SK-N-SH (cell line): ENCODE measurements at regions not wholly inside any gene's neighbourhood (a gene's known extent, or its start where the extent isn't known, plus 50 kb on each side); places are given as distances from the start of the nearest gene placed in this dataset.
"Not testable (repeated sequence)": the region's sequence is repeated elsewhere in the genome, so short reads cannot be mapped to it uniquely, and the experiment has no call there.

Source experiments
- CTCF ChIP-seq: fragments of 200-600 bp; sonication (generic); IDR thresholded peaks from 2 replicates; pipeline ENCODE4 v1.6.1; 2017; ENCODE audit warnings: antibody characterized with exemption, mild to moderate bottlenecking, moderate library complexity
- EP300 ChIP-seq, 2 experiments: IDR thresholded peaks; 2 replicates each; pipeline versions ENCODE4 v1.4.0 to v1.6.1; 2012; ENCODE audit warnings: borderline replicate concordance in 1 of 2, low read depth in 1 of 2, low read length in 1 of 2
- FOXM1 ChIP-seq: IDR thresholded peaks from 2 replicates; pipeline ENCODE4 v1.4.0; 2012; ENCODE audit warnings: low read depth, mild to moderate bottlenecking
- MXI1 ChIP-seq: IDR thresholded peaks from 2 replicates; pipeline ENCODE4 v1.6.1; 2012; ENCODE audit warnings: mild to moderate bottlenecking, low read depth, low read length, improper control_type of control experiment
- NFIC ChIP-seq: IDR thresholded peaks from 2 replicates; pipeline ENCODE4 v1.4.0; 2012; ENCODE audit warnings: borderline replicate concordance
- POLR2AphosphoS5 ChIP-seq: IDR thresholded peaks from 2 replicates; pipeline ENCODE4 v1.6.1; 2012; ENCODE audit warnings: low read depth, low read length
- RFX5 ChIP-seq: IDR thresholded peaks from 2 replicates; pipeline ENCODE4 v1.6.1; 2012; ENCODE audit warnings: mild to moderate bottlenecking, improper control_type of control experiment, low read length
- RXRA ChIP-seq: IDR thresholded peaks from 2 replicates; pipeline ENCODE4 v1.4.0; 2012; ENCODE audit warnings: low read depth, mild to moderate bottlenecking, borderline replicate concordance
- TAF1 ChIP-seq: IDR thresholded peaks from 2 replicates; pipeline ENCODE4 v1.6.1; 2012; ENCODE audit warnings: low read depth, mild to moderate bottlenecking, low read length, moderate library complexity, borderline replicate concordance
- TCF12 ChIP-seq: IDR thresholded peaks from 2 replicates; pipeline ENCODE4 v1.4.0; 2012
- USF2 ChIP-seq: fragments of 150-350 bp; IDR thresholded peaks from 2 replicates; pipeline ENCODE4 v1.6.1; 2017; ENCODE audit warnings: antibody characterized with exemption, low read length, low read depth, borderline replicate concordance
- YY1 ChIP-seq: IDR thresholded peaks from 2 replicates; pipeline ENCODE4 v1.4.0; 2012; ENCODE audit warnings: low read depth, mild to moderate bottlenecking
- ZBTB33 ChIP-seq: IDR thresholded peaks from 2 replicates; pipeline ENCODE4 v1.4.0; 2012; ENCODE audit warnings: low read depth, borderline replicate concordance

- TF ChIP-seq CTCF; TCF12; RXRA; FOXM1; YY1; TAF1; NFIC; ZBTB33; USF2; POLR2AphosphoS5; EP300 (IDR thresholded peaks at IDR 0.05; ENCODE audit: borderline replicate concordance in 1 of 2, low read depth in 1 of 2, low read length in 1 of 2); RFX5; MXI1: not testable (repeated sequence)
These were observed 301.6 kb upstream of the PLGLB2 start for GRCh38 chr2:87446313-87446696.
